ENCODE measurements at regions not wholly inside any gene's neighbourhood (a gene's known extent, or its start where the extent isn't known, plus 50 kb on each side); places are given as distances from the start of the nearest gene placed in this dataset.

DNA sequence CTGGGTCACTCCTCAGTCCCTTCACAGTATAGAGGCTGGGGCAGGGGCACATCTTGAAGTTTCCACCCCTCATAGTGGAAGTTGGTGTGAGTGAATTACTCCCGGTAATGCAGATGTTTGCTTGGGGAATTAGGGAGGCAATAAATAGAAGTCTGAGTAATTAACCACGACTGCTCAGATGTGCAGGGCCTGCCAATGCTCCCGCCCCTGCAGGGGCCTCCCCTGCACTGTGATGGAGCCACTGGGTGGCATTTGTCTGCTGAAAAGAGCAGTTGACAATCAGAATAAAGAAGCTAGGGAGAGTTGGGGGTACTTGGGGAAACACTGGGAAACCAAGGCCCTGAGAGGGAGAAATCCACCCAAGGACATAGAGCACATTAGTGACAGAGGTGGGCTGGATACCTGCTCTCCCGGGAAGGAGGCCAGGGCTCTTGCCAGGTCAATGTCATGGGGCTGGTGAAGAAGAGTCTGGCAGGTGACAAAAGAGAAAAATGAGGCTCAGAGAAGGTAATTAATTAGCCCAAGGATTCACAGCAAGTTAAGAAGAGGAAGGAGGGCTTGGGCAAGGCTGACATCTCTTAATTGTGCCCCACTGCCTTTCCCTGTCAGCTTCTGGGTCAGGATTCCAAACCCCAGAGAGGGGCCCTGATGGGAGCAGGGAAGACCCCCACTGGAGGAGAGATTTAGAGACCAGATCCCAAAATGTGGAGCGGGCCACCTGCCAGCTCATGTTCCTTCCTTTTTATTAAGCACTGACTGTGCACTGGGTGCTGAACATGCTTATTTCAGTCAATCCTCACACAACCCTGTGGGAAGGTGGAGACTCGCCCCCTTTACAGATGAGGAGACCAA is 436.2 kb downstream of the MATN1 start:
- Histone ChIP-seq H3K36me3 (no peaks in the 10 kb centered on the region), H3K9me3 (no peaks in the 10 kb centered on the region), H3K4me3 (replicated peaks in 1 of 3) (no peak overlapping the region), H3K27ac (no peak overlapping the region), H3K27me3 (no peaks in the 10 kb centered on the region), H3K4me1 (no peaks in the 10 kb centered on the region)
- 71 to 74% methylated on average over 6 of the region's 6 CpGs for whole genome bisulfite sequencing, 2 donors
- no peak for DNase-seq
- no peak for TF ChIP-seq POLR2A (IDR thresholded peaks at IDR 0.05)
- TF ChIP-seq, protein P1, sequence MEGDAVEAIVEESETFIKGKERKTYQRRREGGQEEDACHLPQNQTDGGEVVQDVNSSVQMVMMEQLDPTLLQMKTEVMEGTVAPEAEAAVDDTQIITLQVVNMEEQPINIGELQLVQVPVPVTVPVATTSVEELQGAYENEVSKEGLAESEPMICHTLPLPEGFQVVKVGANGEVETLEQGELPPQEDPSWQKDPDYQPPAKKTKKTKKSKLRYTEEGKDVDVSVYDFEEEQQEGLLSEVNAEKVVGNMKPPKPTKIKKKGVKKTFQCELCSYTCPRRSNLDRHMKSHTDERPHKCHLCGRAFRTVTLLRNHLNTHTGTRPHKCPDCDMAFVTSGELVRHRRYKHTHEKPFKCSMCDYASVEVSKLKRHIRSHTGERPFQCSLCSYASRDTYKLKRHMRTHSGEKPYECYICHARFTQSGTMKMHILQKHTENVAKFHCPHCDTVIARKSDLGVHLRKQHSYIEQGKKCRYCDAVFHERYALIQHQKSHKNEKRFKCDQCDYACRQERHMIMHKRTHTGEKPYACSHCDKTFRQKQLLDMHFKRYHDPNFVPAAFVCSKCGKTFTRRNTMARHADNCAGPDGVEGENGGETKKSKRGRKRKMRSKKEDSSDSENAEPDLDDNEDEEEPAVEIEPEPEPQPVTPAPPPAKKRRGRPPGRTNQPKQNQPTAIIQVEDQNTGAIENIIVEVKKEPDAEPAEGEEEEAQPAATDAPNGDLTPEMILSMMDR (IDR thresholded peaks at IDR 0.05), result no peak
- intact Hi-C loops (cut with DNase I), result no loop called here

DNA sequence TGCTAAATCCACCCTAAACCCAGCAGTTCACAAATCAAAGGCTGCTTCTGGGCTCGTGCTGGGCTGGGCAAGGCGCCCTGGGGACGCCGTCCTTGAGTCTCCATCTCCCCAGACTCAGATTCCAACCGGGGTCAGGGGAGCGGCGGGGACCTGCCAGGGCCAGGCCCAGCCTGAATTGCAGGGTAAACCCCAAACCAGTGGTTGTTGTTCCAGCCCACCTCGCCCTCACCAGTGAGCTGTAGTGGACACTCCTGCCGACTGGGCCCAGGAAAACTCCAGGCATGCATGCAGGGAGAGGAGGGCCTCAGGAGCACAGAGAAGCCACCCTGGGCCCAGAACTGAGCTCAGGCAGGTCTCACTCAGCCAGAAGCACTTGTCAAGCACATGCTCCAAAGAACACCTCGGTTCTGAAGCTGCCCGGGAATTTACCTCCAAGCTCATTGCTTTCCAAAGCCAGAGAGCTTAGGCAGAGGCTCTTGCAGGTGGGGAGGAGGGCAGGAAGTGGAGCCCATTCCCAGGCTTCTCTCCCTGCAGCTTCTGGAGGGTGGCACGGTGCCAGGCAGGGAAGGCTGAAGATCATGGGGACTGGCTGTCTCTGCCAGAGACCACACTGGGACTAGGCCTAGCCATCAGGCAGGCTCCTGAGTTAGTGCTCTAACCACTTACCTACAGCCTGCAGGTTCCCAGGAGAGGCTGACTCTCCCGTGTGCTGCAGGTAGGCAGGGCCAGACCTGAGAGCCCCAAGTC is 437.0 kb downstream of the MATN1 start:
- no peak for DNase-seq
- no peaks in the 10 kb centered on the region for H3K9me3 ChIP-seq
- H3K36me3 ChIP-seq, result no peaks in the 10 kb centered on the region
- H3K27me3 ChIP-seq, result no peaks in the 10 kb centered on the region
- no peaks in the 10 kb centered on the region for H3K4me1 ChIP-seq
- TF ChIP-seq POLR2A (IDR thresholded peaks at IDR 0.05), result no peak
- TF ChIP-seq, protein P1 (IDR thresholded peaks at IDR 0.05), result no peak
- WGBS, 2 donors, result 33 to 71% methylated on average over 5 to 8 of the region's 13 CpGs
- no peak overlapping the region for H3K27ac ChIP-seq
- H3K4me3 ChIP-seq (replicated peaks in 1 of 3), result no peak overlapping the region
- intact Hi-C loops (cut with DNase I), result no loop called here

DNA sequence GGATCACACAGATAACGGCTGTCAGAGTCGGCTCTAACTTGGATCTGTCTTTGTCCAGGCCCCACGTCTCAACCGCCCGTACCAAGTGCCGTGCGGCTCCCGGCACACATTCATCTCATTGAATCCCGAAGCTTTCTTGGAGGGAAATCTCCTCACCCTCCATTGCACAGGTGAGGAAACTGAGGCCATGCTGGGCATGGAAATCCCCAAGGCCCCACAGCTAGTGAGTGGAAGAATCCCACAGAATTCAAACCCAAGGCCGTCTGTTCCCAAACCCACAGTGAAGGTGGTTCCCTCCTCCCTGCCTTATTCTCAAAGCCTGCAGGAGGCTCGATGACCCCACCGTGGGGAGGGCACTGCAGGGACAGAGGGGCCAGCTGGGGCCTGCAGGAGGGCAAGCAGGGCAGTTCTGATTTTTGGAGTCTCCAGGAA is 437.9 kb downstream of the MATN1 start:
- TF ChIP-seq POLR2A (IDR thresholded peaks at IDR 0.05), result no peak
- TF ChIP-seq, protein P1 (IDR thresholded peaks at IDR 0.05), result no peak
- Histone ChIP-seq H3K27me3 (no peaks in the 10 kb centered on the region), H3K9me3 (no peaks in the 10 kb centered on the region), H3K4me1 (no peaks in the 10 kb centered on the region), H3K4me3 (replicated peaks in 1 of 3) (no peak overlapping the region), H3K27ac (no peak overlapping the region), H3K36me3 (no peaks in the 10 kb centered on the region)
- intact Hi-C loops (cut with DNase I), result no loop called here
- DNase-seq, result no peak
- 87 to 90% methylated on average over 12 of the region's 12 CpGs for WGBS, 2 donors

DNA sequence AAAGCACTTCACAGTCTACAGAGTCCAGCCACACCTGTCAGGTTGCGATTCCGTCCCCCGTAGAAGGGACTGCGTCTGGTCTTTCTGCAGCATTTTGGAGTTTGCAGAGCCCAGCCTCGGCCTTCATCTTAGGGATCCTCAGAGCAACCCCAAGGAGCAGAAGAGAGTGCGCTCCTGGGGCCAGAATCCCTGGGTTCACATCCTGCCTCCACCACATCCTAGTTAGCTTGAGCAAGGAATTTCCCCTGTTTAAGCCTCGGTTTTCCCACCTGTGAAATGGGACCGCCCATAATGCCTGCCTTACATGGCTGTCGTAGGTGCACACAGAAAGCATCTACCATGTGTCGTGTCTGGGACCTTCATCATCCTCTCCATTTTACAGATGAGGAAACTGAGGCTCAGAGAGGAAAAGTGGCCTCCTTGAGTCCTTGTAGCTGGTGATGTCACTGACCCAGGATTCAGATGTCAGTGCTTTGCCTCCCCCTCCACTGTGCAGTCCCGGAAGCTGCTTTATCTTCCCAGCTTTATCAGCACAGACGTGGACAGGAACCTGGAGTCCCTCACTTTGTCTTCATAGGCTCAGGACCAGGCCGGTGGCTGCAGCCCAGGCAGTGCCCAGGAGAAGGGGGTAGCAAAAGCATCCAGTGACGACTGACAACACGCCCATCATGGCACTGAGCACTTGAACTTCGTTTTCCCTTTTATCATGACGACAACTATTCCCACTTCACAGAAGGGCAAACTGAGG is 438.5 kb downstream of the MATN1 start:
- no peaks in the 10 kb centered on the region for H3K36me3 ChIP-seq
- TF ChIP-seq POLR2A (IDR thresholded peaks at IDR 0.05), result no peak
- TF ChIP-seq, protein P1 (IDR thresholded peaks at IDR 0.05), result no peak
- H3K4me1 ChIP-seq, result no peaks in the 10 kb centered on the region
- H3K27me3 ChIP-seq, result no peaks in the 10 kb centered on the region
- no peaks in the 10 kb centered on the region for H3K9me3 ChIP-seq
- H3K27ac ChIP-seq, result no peak overlapping the region
- H3K4me3 ChIP-seq (replicated peaks in 1 of 3), result no peak overlapping the region
- intact Hi-C loops (cut with DNase I), result no loop called here
- 86 to 87% methylated on average over 17 of the region's 17 CpGs for WGBS, 2 donors
- no peak for DNase-seq

Measured in thyroid gland (tissue), 4 donors.